PC-3 (cell line): ENCODE measurements at regions not wholly inside any gene's neighbourhood (a gene's known extent, or its start where the extent isn't known, plus 50 kb on each side); places are given as distances from the start of the nearest gene placed in this dataset.

Source experiments
- CTCF ChIP-seq: fragments of 300-600 bp; sonication (generic); conservative IDR thresholded peaks from 2 replicates; pipeline ENCODE4 v1.5.1; 2017; ENCODE audit warnings: antibody characterized with exemption, low read depth, mild to moderate bottlenecking, low read length
- EZH2 ChIP-seq: fragments of 300-600 bp; sonication (generic); IDR thresholded peaks from one replicate; pipeline ENCODE4 v1.6.1; 2017; ENCODE audit warnings: antibody characterized with exemption, mild to moderate bottlenecking, low read length; ENCODE audit not compliant: unreplicated experiment
- EZH2phosphoT487 ChIP-seq: fragments of 300-600 bp; sonication (generic); IDR thresholded peaks from 2 replicates; pipeline ENCODE4 v1.6.1; 2018; ENCODE audit warnings: mild to moderate bottlenecking, antibody characterized with exemption, low read length, borderline replicate concordance

GRCh38 chr21:32829504-32829903 lies 57.9 kb upstream of the PAXBP1 start:
- TF ChIP-seq CTCF, result no peak
- no peak for TF ChIP-seq EZH2
- TF ChIP-seq EZH2phosphoT487, result no peak
